HCT116 (cell line): ENCODE measurements at regions not wholly inside any gene's neighbourhood (a gene's known extent, or its start where the extent isn't known, plus 50 kb on each side); places are given as distances from the start of the nearest gene placed in this dataset.

Experiments used
- ATAC-seq: fragments of 200-7000 bp; cut with Tn5 transposase; 2 replicates; pipeline ENCODE4 v1.9.1; 2020; ENCODE audit warnings: mild to moderate bottlenecking, moderate library complexity
- BruUV-seq: library from RNA; stranded (reverse); fragments of 400-500 nt; replicated peaks from 2 replicates; lab custom pipeline; 2021; lab: Mats Ljungman, UMichigan
- CTCF ChIA-PET: fragments of 300-600 bp; sonication (Branson Sonifier 250); formaldehyde crosslinking; loops from one replicate; lab custom pipeline; 2021; ENCODE audit warnings: antibody characterized with exemption; lab: Charles Lee
- POLR2A ChIA-PET: fragments of 300-600, 350-600 bp; sonication (Branson Sonifier 250); formaldehyde crosslinking; loops from one replicate; lab custom pipeline; 2021; ENCODE audit warnings: antibody characterized with exemption; lab: Charles Lee
- RAD21 ChIA-PET, 2 experiments: fragments of 300-600 bp; sonication (Branson Sonifier 250); formaldehyde crosslinking; loops; one replicate each; lab custom pipeline; 2023; ENCODE audit warnings: low total read pairs in 2 of 2; ENCODE audit not compliant: uncharacterized antibody in 2 of 2, unreplicated experiment in 2 of 2, low non-redundant PET in 1 of 2; lab: Charles Lee
- DNase-seq: peaks from one replicate; pipeline ENCODE4 v3.0.0-alpha.2; 2010; ENCODE audit warnings: low read depth, low spot score
- H2AFZ ChIP-seq: fragments of 200-600 bp; shearing (Covaris generic), sonication (generic); 2 replicates; pipeline ENCODE4 v1.6.1; 2017; ENCODE audit warnings: low read depth, mixed run types, mixed read lengths, antibody characterized with exemption, low read length; ENCODE audit not compliant: poor library complexity, severe bottlenecking
- H3K27ac ChIP-seq: 2 replicates; pipeline ENCODE4 v1.5.1; 2012; ENCODE audit warnings: low read depth, low read length
- H3K27me3 ChIP-seq: fragments of 200-600 bp; sonication (generic); 2 replicates; pipeline ENCODE4 v1.6.1; 2016; ENCODE audit warnings: mixed run types, low read length, mixed read lengths; ENCODE audit not compliant: insufficient read depth
- H3K36me3 ChIP-seq, 2 experiments: fragments of 200-500 bp in 1 of 2; fragments of 200-600 bp in 1 of 2; sonication (Bioruptor generic) in 1 of 2; sonication (generic) in 1 of 2; 2 replicates each; pipeline versions ENCODE4 v1.5.1 to v1.6.1; 2014 to 2016; ENCODE audit warnings: low read length in 2 of 2, inconsistent platforms in 1 of 2, mixed read lengths in 1 of 2, mixed run types in 1 of 2; ENCODE audit not compliant: insufficient read depth in 2 of 2, control insufficient read depth in 1 of 2
- H3K4me1 ChIP-seq, 2 experiments: fragments of 200-600 bp in 1 of 2; sonication (generic) in 1 of 2; 2 replicates each; pipeline versions ENCODE4 v1.5.1 to v1.6.1; 2012 to 2017; ENCODE audit warnings: low read length in 2 of 2, inconsistent platforms in 1 of 2, mild to moderate bottlenecking in 1 of 2, mixed read lengths in 1 of 2, mixed run types in 1 of 2, moderate library complexity in 1 of 2; ENCODE audit not compliant: insufficient read depth in 2 of 2, control insufficient read depth in 1 of 2
- H3K4me2 ChIP-seq: fragments of 200-600 bp; sonication (generic); 2 replicates; pipeline ENCODE4 v1.6.1; 2017; ENCODE audit warnings: mixed run types, low read length, mixed read lengths
- H3K4me3 ChIP-seq, 2 experiments: fragments of 200-600 bp in 1 of 2; sonication (generic) in 1 of 2; replicated peaks in 1 of 2; 2 replicates each; pipeline ENCODE4 v1.5.1; 2011 to 2016; ENCODE audit warnings: low read length in 2 of 2, control low read depth in 1 of 2, low read depth in 1 of 2, mild to moderate bottlenecking in 1 of 2, mixed read lengths in 1 of 2, mixed run types in 1 of 2
- H3K79me2 ChIP-seq: fragments of 200-600 bp; sonication (generic); 2 replicates; pipeline ENCODE4 v1.6.1; 2017; ENCODE audit warnings: mild to moderate bottlenecking, mixed run types, low read length, moderate library complexity, mixed read lengths; ENCODE audit not compliant: insufficient read depth
- H3K9ac ChIP-seq: fragments of 200-600 bp; sonication (generic); 2 replicates; pipeline ENCODE4 v1.6.1; 2016; ENCODE audit warnings: low read length, mixed read lengths
- H3K9me2 ChIP-seq: fragments of 200-600 bp; sonication (generic), shearing (Covaris generic); 2 replicates; pipeline ENCODE4 v1.6.1; 2017; ENCODE audit warnings: mixed run types, mild to moderate bottlenecking, moderate library complexity; ENCODE audit not compliant: insufficient read depth
- H3K9me3 ChIP-seq, 2 experiments: fragments of 200-500 bp in 1 of 2; fragments of 200-600 bp in 1 of 2; sonication (Bioruptor generic) in 1 of 2; sonication (generic) in 1 of 2; 2 replicates each; pipeline ENCODE4 v1.6.1; 2014 to 2017; ENCODE audit warnings: low read length in 2 of 2, mixed read lengths in 2 of 2, inconsistent platforms in 1 of 2, low read depth in 1 of 2, mild to moderate bottlenecking in 1 of 2, mixed run types in 1 of 2, moderate library complexity in 1 of 2; ENCODE audit not compliant: control insufficient read depth in 1 of 2, insufficient read depth in 1 of 2
- H4K20me1 ChIP-seq: fragments of 200-600 bp; sonication (generic), shearing (Covaris generic); 2 replicates; pipeline ENCODE4 v1.6.1; 2017; ENCODE audit warnings: mixed run types, mild to moderate bottlenecking, moderate library complexity; ENCODE audit not compliant: insufficient read depth
- ATF3 ChIP-seq: IDR thresholded peaks from 2 replicates; pipeline ENCODE4 v1.6.1; 2012
- CEBPB ChIP-seq: IDR thresholded peaks from 2 replicates; pipeline ENCODE4 v1.6.1; 2012; ENCODE audit warnings: low read depth
- EGR1 ChIP-seq: IDR thresholded peaks from 2 replicates; pipeline ENCODE4 v1.6.1; 2012; ENCODE audit warnings: low read depth
- ELF1 ChIP-seq: IDR thresholded peaks from 2 replicates; pipeline ENCODE4 v1.6.1; 2012; ENCODE audit warnings: low read depth, borderline replicate concordance
- EZH2phosphoT487 ChIP-seq: fragments of 200-600 bp; IDR thresholded peaks from 2 replicates; pipeline ENCODE4 v1.6.1; 2018; ENCODE audit warnings: antibody characterized with exemption, borderline replicate concordance
- JUND ChIP-seq: IDR thresholded peaks from 2 replicates; pipeline ENCODE4 v1.6.1; 2012
- MAX ChIP-seq: IDR thresholded peaks from 2 replicates; pipeline ENCODE4 v1.6.1; 2012
- POLR2A ChIP-seq: IDR thresholded peaks from 2 replicates; pipeline ENCODE4 v1.7.0; 2011; ENCODE audit warnings: borderline replicate concordance; ENCODE audit not compliant: insufficient read depth, insufficient read length; ENCODE audit errors: extremely low read depth
- POLR2AphosphoS5 ChIP-seq: IDR thresholded peaks from 2 replicates; pipeline ENCODE4 v1.6.1; 2011; ENCODE audit warnings: mild to moderate bottlenecking, low read depth, low read length, moderate library complexity
- SIN3A ChIP-seq: IDR thresholded peaks from 2 replicates; pipeline ENCODE4 v1.6.1; 2012; ENCODE audit warnings: low read depth
- SRF ChIP-seq: IDR thresholded peaks from 2 replicates; pipeline ENCODE4 v1.6.1; 2012; ENCODE audit warnings: low read depth
- TCF7L2 ChIP-seq: IDR thresholded peaks from 2 replicates; pipeline ENCODE4 v1.7.0; 2011; ENCODE audit warnings: borderline replicate concordance, inconsistent platforms; ENCODE audit not compliant: insufficient read depth, insufficient read length; ENCODE audit errors: extremely low read depth
- YY1 ChIP-seq: IDR thresholded peaks from 2 replicates; pipeline ENCODE4 v1.6.1; 2011; ENCODE audit warnings: low read length, low read depth, moderate library complexity, mild to moderate bottlenecking; ENCODE audit not compliant: insufficient replicate concordance; ENCODE audit errors: extremely low read depth
- intact Hi-C: fragments of 100-400 bp; cut with micrococcal nuclease; formaldehyde crosslinking; loops from 2 replicates; pipeline ENCODE4 v1.10.0; 2022
- TF ChIP-seq, protein P1 (sequence below): IDR thresholded peaks from 2 replicates; pipeline ENCODE4 v1.6.1; 2012; ENCODE audit warnings: low read depth
- TF ChIP-seq, protein P2 (sequence below), 3 experiments: fragments of 200-600 bp in 1 of 3; sonication (generic) in 1 of 3; IDR thresholded peaks in 2 of 3; conservative IDR thresholded peaks in 1 of 3; 2 replicates each; pipeline ENCODE4 v1.5.1; 2012 to 2017; ENCODE audit warnings: low read depth in 2 of 3, low read length in 2 of 3, antibody characterized with exemption in 1 of 3, borderline replicate concordance in 1 of 3, control low read depth in 1 of 3, mild to moderate bottlenecking in 1 of 3, mixed read lengths in 1 of 3, mixed run types in 1 of 3, moderate library complexity in 1 of 3; ENCODE audit not compliant: insufficient read depth in 1 of 3
- TF ChIP-seq, protein P3 (sequence below): IDR thresholded peaks from 2 replicates; pipeline ENCODE4 v1.6.1; 2011; ENCODE audit warnings: mild to moderate bottlenecking, low read length, moderate library complexity; ENCODE audit not compliant: insufficient replicate concordance; ENCODE audit errors: extremely low read depth

- DNase-seq (no peak), ATAC-seq (no peak)
- ChIA-PET CTCF (no interaction called here), RAD21 (no interaction called here), POLR2A (no interaction called here)
- Histone ChIP-seq H3K27ac (no peak overlapping the region), H3K9me3 (no peaks in the 10 kb centered on the region), H3K4me2 (no peak overlapping the region), H3K4me1 (peaks cover 0 to 6% of the 10 kb centered on the region in 2 experiments; a peak in 1 of 4 replicates), H3K9me2 (no peaks in the 10 kb centered on the region), H3K36me3 (no peaks in the 10 kb centered on the region), H3K79me2 (no peaks in the 10 kb centered on the region), H2AFZ (no peak overlapping the region), H3K27me3 (no peaks in the 10 kb centered on the region), H3K4me3 (no peak overlapping the region), H3K9ac (no peak overlapping the region), H4K20me1 (no peaks in the 10 kb centered on the region)
- TF ChIP-seq, protein P1, sequence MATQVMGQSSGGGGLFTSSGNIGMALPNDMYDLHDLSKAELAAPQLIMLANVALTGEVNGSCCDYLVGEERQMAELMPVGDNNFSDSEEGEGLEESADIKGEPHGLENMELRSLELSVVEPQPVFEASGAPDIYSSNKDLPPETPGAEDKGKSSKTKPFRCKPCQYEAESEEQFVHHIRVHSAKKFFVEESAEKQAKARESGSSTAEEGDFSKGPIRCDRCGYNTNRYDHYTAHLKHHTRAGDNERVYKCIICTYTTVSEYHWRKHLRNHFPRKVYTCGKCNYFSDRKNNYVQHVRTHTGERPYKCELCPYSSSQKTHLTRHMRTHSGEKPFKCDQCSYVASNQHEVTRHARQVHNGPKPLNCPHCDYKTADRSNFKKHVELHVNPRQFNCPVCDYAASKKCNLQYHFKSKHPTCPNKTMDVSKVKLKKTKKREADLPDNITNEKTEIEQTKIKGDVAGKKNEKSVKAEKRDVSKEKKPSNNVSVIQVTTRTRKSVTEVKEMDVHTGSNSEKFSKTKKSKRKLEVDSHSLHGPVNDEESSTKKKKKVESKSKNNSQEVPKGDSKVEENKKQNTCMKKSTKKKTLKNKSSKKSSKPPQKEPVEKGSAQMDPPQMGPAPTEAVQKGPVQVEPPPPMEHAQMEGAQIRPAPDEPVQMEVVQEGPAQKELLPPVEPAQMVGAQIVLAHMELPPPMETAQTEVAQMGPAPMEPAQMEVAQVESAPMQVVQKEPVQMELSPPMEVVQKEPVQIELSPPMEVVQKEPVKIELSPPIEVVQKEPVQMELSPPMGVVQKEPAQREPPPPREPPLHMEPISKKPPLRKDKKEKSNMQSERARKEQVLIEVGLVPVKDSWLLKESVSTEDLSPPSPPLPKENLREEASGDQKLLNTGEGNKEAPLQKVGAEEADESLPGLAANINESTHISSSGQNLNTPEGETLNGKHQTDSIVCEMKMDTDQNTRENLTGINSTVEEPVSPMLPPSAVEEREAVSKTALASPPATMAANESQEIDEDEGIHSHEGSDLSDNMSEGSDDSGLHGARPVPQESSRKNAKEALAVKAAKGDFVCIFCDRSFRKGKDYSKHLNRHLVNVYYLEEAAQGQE: no peak
- no peak for TF ChIP-seq POLR2AphosphoS5
- no peak for TF ChIP-seq EGR1
- no peak for TF ChIP-seq SRF
- no peak for TF ChIP-seq ATF3
- no peak for TF ChIP-seq POLR2A
- TF ChIP-seq MAX: no peak
- TF ChIP-seq CEBPB: no peak
- TF ChIP-seq, protein P2, sequence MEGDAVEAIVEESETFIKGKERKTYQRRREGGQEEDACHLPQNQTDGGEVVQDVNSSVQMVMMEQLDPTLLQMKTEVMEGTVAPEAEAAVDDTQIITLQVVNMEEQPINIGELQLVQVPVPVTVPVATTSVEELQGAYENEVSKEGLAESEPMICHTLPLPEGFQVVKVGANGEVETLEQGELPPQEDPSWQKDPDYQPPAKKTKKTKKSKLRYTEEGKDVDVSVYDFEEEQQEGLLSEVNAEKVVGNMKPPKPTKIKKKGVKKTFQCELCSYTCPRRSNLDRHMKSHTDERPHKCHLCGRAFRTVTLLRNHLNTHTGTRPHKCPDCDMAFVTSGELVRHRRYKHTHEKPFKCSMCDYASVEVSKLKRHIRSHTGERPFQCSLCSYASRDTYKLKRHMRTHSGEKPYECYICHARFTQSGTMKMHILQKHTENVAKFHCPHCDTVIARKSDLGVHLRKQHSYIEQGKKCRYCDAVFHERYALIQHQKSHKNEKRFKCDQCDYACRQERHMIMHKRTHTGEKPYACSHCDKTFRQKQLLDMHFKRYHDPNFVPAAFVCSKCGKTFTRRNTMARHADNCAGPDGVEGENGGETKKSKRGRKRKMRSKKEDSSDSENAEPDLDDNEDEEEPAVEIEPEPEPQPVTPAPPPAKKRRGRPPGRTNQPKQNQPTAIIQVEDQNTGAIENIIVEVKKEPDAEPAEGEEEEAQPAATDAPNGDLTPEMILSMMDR (IDR thresholded peaks at IDR 0.05 in 2 of 3, conservative IDR thresholded peaks at IDR 0.05 in 1 of 3; ENCODE audit: borderline replicate concordance in 1 of 3, insufficient read depth in 1 of 3, low read depth in 2 of 3, low read length in 2 of 3): no peak
- TF ChIP-seq YY1: no peak
- no peak for TF ChIP-seq SIN3A
- TF ChIP-seq EZH2phosphoT487: no peak
- no peak for TF ChIP-seq JUND
- TF ChIP-seq, protein P3, sequence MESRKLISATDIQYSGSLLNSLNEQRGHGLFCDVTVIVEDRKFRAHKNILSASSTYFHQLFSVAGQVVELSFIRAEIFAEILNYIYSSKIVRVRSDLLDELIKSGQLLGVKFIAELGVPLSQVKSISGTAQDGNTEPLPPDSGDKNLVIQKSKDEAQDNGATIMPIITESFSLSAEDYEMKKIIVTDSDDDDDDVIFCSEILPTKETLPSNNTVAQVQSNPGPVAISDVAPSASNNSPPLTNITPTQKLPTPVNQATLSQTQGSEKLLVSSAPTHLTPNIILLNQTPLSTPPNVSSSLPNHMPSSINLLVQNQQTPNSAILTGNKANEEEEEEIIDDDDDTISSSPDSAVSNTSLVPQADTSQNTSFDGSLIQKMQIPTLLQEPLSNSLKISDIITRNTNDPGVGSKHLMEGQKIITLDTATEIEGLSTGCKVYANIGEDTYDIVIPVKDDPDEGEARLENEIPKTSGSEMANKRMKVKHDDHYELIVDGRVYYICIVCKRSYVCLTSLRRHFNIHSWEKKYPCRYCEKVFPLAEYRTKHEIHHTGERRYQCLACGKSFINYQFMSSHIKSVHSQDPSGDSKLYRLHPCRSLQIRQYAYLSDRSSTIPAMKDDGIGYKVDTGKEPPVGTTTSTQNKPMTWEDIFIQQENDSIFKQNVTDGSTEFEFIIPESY: no peak
- TF ChIP-seq ELF1: no peak
- TF ChIP-seq TCF7L2: no peak
- BruUV-seq: no TSS peak
- intact Hi-C loops: no loop called here
These were observed 307.1 kb upstream of the RGS6 start for GRCh38 chr14:71625175-71625574.
